Thyroid gland (tissue), 4 donors: ENCODE measurements at regions not wholly inside any gene's neighbourhood (a gene's known extent, or its start where the extent isn't known, plus 50 kb on each side); places are given as distances from the start of the nearest gene placed in this dataset.

Experiments
- DNase-seq, 2 donors: peaks; one replicate each; pipeline ENCODE4 v3.0.0-alpha.2; 2019
- H3K27ac ChIP-seq, 3 donors: fragments of 200-600 bp; sonication (generic); 1 replicate in 2 of 3; 2 replicates in 1 of 3; pipeline ENCODE4 v1.5.1; 2016 to 2019; ENCODE audit warnings: mild to moderate bottlenecking in 1 of 3, moderate library complexity in 1 of 3
- H3K27me3 ChIP-seq: fragments of 200-600 bp; sonication (generic); one replicate; pipeline ENCODE4 v1.5.1; 2019
- H3K36me3 ChIP-seq, 2 donors: fragments of 200-600 bp; sonication (generic); one replicate each; pipeline ENCODE4 v1.5.1; 2016 to 2019
- H3K4me1 ChIP-seq, 2 donors: fragments of 200-600 bp; sonication (generic); one replicate each; pipeline ENCODE4 v1.5.1; 2017 to 2019
- H3K4me3 ChIP-seq, 3 donors: fragments of 200-600 bp; sonication (generic); replicated peaks in 1 of 3; 1 replicate in 2 of 3; 2 replicates in 1 of 3; pipeline ENCODE4 v1.5.1; 2016; ENCODE audit warnings: mild to moderate bottlenecking in 1 of 3
- H3K9me3 ChIP-seq: fragments of 200-600 bp; sonication (generic); one replicate; pipeline ENCODE4 v1.5.1; 2017
- CTCF ChIP-seq, 6 experiments: fragments of 200-600 bp in 3 of 6; fragments of 450-650 bp in 3 of 6; sonication (generic) in 3 of 6; IDR thresholded peaks; one replicate each; pipeline ENCODE4 v1.5.1; 2016 to 2019; ENCODE audit warnings: antibody characterized with exemption in 6 of 6, mild to moderate bottlenecking in 2 of 6, inconsistent platforms in 1 of 6, moderate library complexity in 1 of 6
- POLR2A ChIP-seq, 2 donors: fragments of 450-650 bp; IDR thresholded peaks; one replicate each; pipeline ENCODE4 v1.6.1; 2017; ENCODE audit warnings: antibody characterized with exemption in 2 of 2, mild to moderate bottlenecking in 2 of 2, moderate library complexity in 1 of 2
- WGBS, 2 donors: methylation state at CpG; one replicate each; pipeline ENCODE4 v1.1.5; 2017; 5-methylcytosine and 5-hydroxymethylcytosine counted together
- intact Hi-C: fragments of 100-400 bp; cut with DNase I; formaldehyde crosslinking; loops from one replicate; pipeline ENCODE4 v1.15.1; 2023

GRCh38 chr14:38860530-38860929, 242.5 kb downstream of the SEC23A start:
- Histone ChIP-seq H3K4me1 (no peaks in the 10 kb centered on the region), H3K27ac (no peak overlapping the region), H3K36me3 (no peaks in the 10 kb centered on the region), H3K4me3 (no peak overlapping the region), H3K9me3 (no peaks in the 10 kb centered on the region), H3K27me3 (no peaks in the 10 kb centered on the region)
- DNase-seq: no peak
- intact Hi-C loops: loop anchor here (10.0 kb wide), 2 partner anchors 154 to 956 kb away; no protein-coding TSS in a partner anchor
- 95 to 97% methylated on average over 1 of the region's 1 CpG for WGBS, 2 donors
- no peak for TF ChIP-seq POLR2A (IDR thresholded peaks at IDR 0.05)
- no peak for TF ChIP-seq CTCF (IDR thresholded peaks at IDR 0.05)

GRCh38 chr14:38856798-38857197, 246.2 kb downstream of the SEC23A start:
- H3K9me3 ChIP-seq: no peaks in the 10 kb centered on the region
- intact Hi-C loops: no loop called here
- no peak overlapping the region for H3K27ac ChIP-seq
- H3K4me1 ChIP-seq: no peaks in the 10 kb centered on the region
- no peak for DNase-seq
- no peaks in the 10 kb centered on the region for H3K36me3 ChIP-seq
- H3K4me3 ChIP-seq: no peak overlapping the region
- no peaks in the 10 kb centered on the region for H3K27me3 ChIP-seq
- TF ChIP-seq CTCF (IDR thresholded peaks at IDR 0.05) (no peak), POLR2A (IDR thresholded peaks at IDR 0.05) (no peak)

- Histone ChIP-seq H3K27ac (no peak overlapping the region), H3K27me3 (no peaks in the 10 kb centered on the region), H3K36me3 (no peaks in the 10 kb centered on the region), H3K4me3 (no peak overlapping the region), H3K4me1 (no peaks in the 10 kb centered on the region), H3K9me3 (no peaks in the 10 kb centered on the region)
- 86 to 89% methylated on average over 2 of the region's 2 CpGs for WGBS, 2 donors
- no peak for DNase-seq
- TF ChIP-seq POLR2A (IDR thresholded peaks at IDR 0.05) (no peak), CTCF (IDR thresholded peaks at IDR 0.05) (no peak)
- intact Hi-C loops: no loop called here
Measured at GRCh38 chr14:38855513-38855912, 247.5 kb downstream of the SEC23A start.

GRCh38 chr14:38851111-38851510, 251.9 kb downstream of the SEC23A start:
- Histone ChIP-seq H3K4me3 (no peak overlapping the region), H3K9me3 (no peaks in the 10 kb centered on the region), H3K4me1 (no peaks in the 10 kb centered on the region), H3K36me3 (no peaks in the 10 kb centered on the region), H3K27ac (no peak overlapping the region), H3K27me3 (no peaks in the 10 kb centered on the region)
- TF ChIP-seq CTCF (IDR thresholded peaks at IDR 0.05) (no peak), POLR2A (IDR thresholded peaks at IDR 0.05) (no peak)
- intact Hi-C loops: no loop called here
- 87 to 90% methylated on average over 3 of the region's 3 CpGs for WGBS, 2 donors
- DNase-seq: no peak

GRCh38 chr14:38850664-38851063, 252.4 kb downstream of the SEC23A start:
- Histone ChIP-seq H3K36me3 (no peaks in the 10 kb centered on the region), H3K9me3 (no peaks in the 10 kb centered on the region), H3K4me3 (no peak overlapping the region), H3K4me1 (no peaks in the 10 kb centered on the region), H3K27me3 (no peaks in the 10 kb centered on the region), H3K27ac (no peak overlapping the region)
- 95 to 97% methylated on average over 1 of the region's 1 CpG for WGBS, 2 donors
- intact Hi-C loops: no loop called here
- TF ChIP-seq CTCF (IDR thresholded peaks at IDR 0.05) (no peak), POLR2A (IDR thresholded peaks at IDR 0.05) (no peak)
- no peak for DNase-seq
